Left lung (tissue), 4 donors: ENCODE measurements at regions not wholly inside any gene's neighbourhood (a gene's known extent, or its start where the extent isn't known, plus 50 kb on each side); places are given as distances from the start of the nearest gene placed in this dataset.

Experiments
- ATAC-seq: fragments of 200-7000 bp; cut with Tn5 transposase; one replicate; pipeline ENCODE4 v1.9.1; 2020; ENCODE audit warnings: moderate library complexity
- DNase-seq, 4 donors: peaks; one replicate each; pipeline ENCODE4 v3.0.0-alpha.2; 2013 to 2020
- H3K27ac ChIP-seq, 2 donors: fragments of 200-600 bp; sonication (generic) in 1 of 2; one replicate each; pipeline versions ENCODE4 v1.5.0 to v1.8.0; 2020 to 2021
- H3K27me3 ChIP-seq, 2 donors: fragments of 200-600 bp; sonication (generic) in 1 of 2; one replicate each; pipeline versions ENCODE4 v1.5.0 to v1.8.0; 2020 to 2021
- H3K36me3 ChIP-seq, 2 donors: fragments of 200-600 bp; sonication (generic) in 1 of 2; one replicate each; pipeline versions ENCODE4 v1.5.0 to v1.8.0; 2020 to 2021
- H3K4me1 ChIP-seq, 2 donors: fragments of 200-600 bp; one replicate each; pipeline ENCODE4 v1.8.0; 2021
- H3K4me3 ChIP-seq, 2 donors: fragments of 200-600 bp; sonication (generic) in 1 of 2; one replicate each; pipeline versions ENCODE4 v1.5.0 to v1.8.0; 2020 to 2021; ENCODE audit warnings: mild to moderate bottlenecking in 1 of 2
- H3K9me3 ChIP-seq, 2 donors: fragments of 200-600 bp; sonication (generic) in 1 of 2; one replicate each; pipeline versions ENCODE4 v1.5.0 to v1.8.0; 2020 to 2021
- intact Hi-C, 2 donors: fragments of 100-400 bp; cut with DNase I; formaldehyde crosslinking; loops; one replicate each; pipeline versions ENCODE4 v1.11.2 to v1.14.2; 2022
- TF ChIP-seq, protein P1 (sequence below), 2 donors: fragments of 200-600 bp; sonication (generic) in 1 of 2; IDR thresholded peaks; one replicate each; pipeline versions ENCODE4 v1.5.0 to v1.8.0; 2021; ENCODE audit warnings: antibody characterized with exemption in 2 of 2
- donor health status: DM: no; HTN: yes; CAD: no.
- donor health status: DM: no; HTN: no; CAD: no.

- Histone ChIP-seq H3K4me3 (no peak overlapping the region), H3K4me1 (no peaks in the 10 kb centered on the region), H3K27me3 (no peaks in the 10 kb centered on the region), H3K9me3 (peaks cover 0 to 1% of the 10 kb centered on the region in 2 donors), H3K27ac (no peak overlapping the region), H3K36me3 (no peaks in the 10 kb centered on the region)
- ATAC-seq (no peak), DNase-seq (peak in 1 of 4 donors; percentile 13)
- TF ChIP-seq, protein P1, sequence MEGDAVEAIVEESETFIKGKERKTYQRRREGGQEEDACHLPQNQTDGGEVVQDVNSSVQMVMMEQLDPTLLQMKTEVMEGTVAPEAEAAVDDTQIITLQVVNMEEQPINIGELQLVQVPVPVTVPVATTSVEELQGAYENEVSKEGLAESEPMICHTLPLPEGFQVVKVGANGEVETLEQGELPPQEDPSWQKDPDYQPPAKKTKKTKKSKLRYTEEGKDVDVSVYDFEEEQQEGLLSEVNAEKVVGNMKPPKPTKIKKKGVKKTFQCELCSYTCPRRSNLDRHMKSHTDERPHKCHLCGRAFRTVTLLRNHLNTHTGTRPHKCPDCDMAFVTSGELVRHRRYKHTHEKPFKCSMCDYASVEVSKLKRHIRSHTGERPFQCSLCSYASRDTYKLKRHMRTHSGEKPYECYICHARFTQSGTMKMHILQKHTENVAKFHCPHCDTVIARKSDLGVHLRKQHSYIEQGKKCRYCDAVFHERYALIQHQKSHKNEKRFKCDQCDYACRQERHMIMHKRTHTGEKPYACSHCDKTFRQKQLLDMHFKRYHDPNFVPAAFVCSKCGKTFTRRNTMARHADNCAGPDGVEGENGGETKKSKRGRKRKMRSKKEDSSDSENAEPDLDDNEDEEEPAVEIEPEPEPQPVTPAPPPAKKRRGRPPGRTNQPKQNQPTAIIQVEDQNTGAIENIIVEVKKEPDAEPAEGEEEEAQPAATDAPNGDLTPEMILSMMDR (IDR thresholded peaks at IDR 0.05): no peak
- intact Hi-C loops: no loop called here
These were observed 358.5 kb upstream of the PCDH9 start for GRCh38 chr13:67588607-67589006.

- TF ChIP-seq, protein P1 (IDR thresholded peaks at IDR 0.05): no peak
- Histone ChIP-seq H3K27me3 (no peaks in the 10 kb centered on the region), H3K9me3 (peaks cover 0 to 9% of the 10 kb centered on the region in 2 donors), H3K27ac (no peak overlapping the region), H3K4me1 (no peaks in the 10 kb centered on the region), H3K4me3 (no peak overlapping the region), H3K36me3 (no peaks in the 10 kb centered on the region)
- DNase-seq (peak in 2 of 4 donors; percentile 16 to 39), ATAC-seq (no peak)
- intact Hi-C loops: no loop called here
These were observed 347.2 kb upstream of the PCDH9 start for GRCh38 chr13:67577361-67577760.

DNA sequence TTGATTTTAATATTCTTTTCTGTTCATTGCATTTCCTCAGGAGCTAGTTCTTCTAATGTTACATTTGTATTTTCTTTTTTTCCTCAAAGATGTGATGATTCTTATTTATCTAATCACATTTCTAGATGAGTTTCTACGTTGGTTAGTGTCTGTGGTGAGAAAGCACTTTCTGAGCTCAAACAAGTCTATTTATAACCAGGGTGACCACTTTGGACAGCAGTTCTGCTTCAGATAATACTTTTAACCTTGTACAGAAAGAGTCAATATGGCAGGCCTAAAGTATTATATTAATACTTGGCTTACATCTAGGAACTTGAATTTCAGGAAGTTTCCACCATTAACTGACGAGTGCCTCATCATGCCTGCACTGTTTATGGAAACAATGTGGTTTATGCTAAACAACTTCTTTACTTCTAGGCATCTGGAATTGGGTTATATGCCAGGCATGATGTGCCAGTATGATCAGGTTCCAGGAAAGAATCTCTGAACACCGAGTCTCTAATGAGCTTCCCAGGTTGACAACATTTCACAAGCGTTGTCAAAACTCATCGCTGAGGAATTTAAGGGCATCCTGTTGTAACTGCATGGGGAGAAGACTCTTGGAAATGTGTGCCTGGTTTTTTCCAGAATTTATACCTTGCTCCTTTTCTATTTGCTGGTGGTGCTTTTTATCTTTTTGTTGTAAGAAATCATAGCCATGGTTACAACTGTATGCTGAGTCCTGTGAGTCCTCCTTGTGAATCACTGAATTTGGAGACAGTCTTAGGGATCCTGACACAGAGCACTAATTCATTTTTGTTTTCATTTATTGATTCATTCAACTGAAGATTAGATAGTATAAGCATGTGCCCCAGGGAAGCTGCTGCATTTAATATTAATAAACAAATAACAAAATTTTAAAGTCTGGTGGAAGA lies 344.4 kb upstream of the PCDH9 start:
- Histone ChIP-seq H3K9me3 (peaks cover 0 to 10% of the 10 kb centered on the region in 2 donors), H3K4me3 (no peak overlapping the region), H3K4me1 (no peaks in the 10 kb centered on the region), H3K36me3 (no peaks in the 10 kb centered on the region), H3K27ac (no peak overlapping the region), H3K27me3 (no peaks in the 10 kb centered on the region)
- ATAC-seq (no peak), DNase-seq (no peak)
- intact Hi-C loops: no loop called here
- TF ChIP-seq, protein P1 (IDR thresholded peaks at IDR 0.05): no peak

DNA sequence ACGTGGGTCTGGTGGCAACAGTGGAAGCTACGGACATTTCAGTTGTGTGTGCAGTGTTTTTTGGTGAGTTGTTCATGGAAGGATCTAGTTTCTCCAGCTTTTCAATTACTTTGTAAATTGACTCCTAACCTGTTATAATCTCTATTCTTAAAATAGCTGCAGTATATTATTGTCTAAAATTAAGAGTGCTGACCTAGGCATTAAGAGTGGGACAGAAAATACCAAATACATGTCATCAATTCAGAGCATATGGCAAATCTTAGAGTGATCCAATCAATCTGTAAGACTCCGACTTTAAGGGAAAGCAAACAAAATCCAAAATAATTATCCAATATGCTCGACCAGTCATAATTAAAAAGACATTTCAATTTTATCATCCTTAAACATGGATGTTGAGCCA lies 338.1 kb upstream of the PCDH9 start:
- intact Hi-C loops: no loop called here
- TF ChIP-seq, protein P1 (IDR thresholded peaks at IDR 0.05): no peak
- H3K4me3 ChIP-seq: no peak overlapping the region
- H3K9me3 ChIP-seq: peaks cover 0 to 5% of the 10 kb centered on the region in 2 donors
- no peaks in the 10 kb centered on the region for H3K27me3 ChIP-seq
- no peaks in the 10 kb centered on the region for H3K36me3 ChIP-seq
- ATAC-seq: no peak
- no peak for DNase-seq
- H3K4me1 ChIP-seq: no peaks in the 10 kb centered on the region
- no peak overlapping the region for H3K27ac ChIP-seq

DNA sequence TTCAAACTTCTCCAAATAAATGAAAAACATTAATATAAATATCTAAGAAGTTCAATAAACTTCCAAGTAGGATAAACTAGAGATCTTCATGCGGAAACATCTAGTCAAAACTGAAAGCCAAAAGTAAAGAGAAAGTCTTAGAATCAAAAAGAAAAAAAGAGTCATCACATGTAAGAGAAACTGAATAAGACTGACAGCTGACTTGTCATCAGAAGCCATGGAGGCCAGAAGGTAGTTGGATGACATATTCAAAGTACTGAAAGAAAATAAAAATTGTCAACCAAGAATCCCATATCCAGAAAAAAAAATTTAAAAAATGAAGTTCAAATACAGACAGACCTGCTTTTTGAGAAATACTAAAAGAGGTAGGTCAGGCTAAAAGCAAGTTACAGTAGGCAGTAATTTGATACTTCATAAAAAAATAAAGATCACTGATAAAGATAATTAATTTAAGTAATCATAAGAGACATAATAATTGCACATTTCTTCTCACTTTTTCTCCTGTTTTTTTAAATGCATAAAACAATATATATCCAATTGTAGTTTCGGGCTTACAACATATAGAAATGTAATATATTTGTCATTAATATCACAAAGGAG lies 327.6 kb upstream of the PCDH9 start:
- ATAC-seq (no peak), DNase-seq (no peak)
- Histone ChIP-seq H3K4me1 (no peaks in the 10 kb centered on the region), H3K4me3 (no peak overlapping the region), H3K27ac (no peak overlapping the region), H3K27me3 (no peaks in the 10 kb centered on the region), H3K9me3 (peaks cover 0 to 30% of the 10 kb centered on the region in 2 donors), H3K36me3 (no peaks in the 10 kb centered on the region)
- TF ChIP-seq, protein P1 (IDR thresholded peaks at IDR 0.05): no peak
- intact Hi-C loops: no loop called here
